Tibial artery (tissue), 4 donors: ENCODE measurements at regions not wholly inside any gene's neighbourhood (a gene's known extent, or its start where the extent isn't known, plus 50 kb on each side); places are given as distances from the start of the nearest gene placed in this dataset.

ENCODE experiments used
- DNase-seq, 2 donors: peaks; one replicate each; pipeline ENCODE4 v3.0.0-alpha.2; 2019
- H3K27ac ChIP-seq, 2 donors: fragments of 200-600 bp; sonication (generic) in 1 of 2; 1 replicate in 1 of 2; 2 replicates in 1 of 2; pipeline ENCODE4 v1.5.1; 2018 to 2019; ENCODE audit warnings: mild to moderate bottlenecking in 1 of 2
- H3K27me3 ChIP-seq, 2 donors: fragments of 200-600 bp; sonication (generic) in 1 of 2; one replicate each; pipeline versions ENCODE4 v1.5.1 to v1.6.0; 2016 to 2019
- H3K36me3 ChIP-seq, 3 donors: fragments of 200-600 bp; sonication (generic) in 2 of 3; one replicate each; pipeline ENCODE4 v1.5.1; 2016 to 2019; ENCODE audit warnings: mild to moderate bottlenecking in 2 of 3
- H3K4me1 ChIP-seq, 4 donors: fragments of 200-600 bp; sonication (generic) in 2 of 4; 1 replicate in 3 of 4; 2 replicates in 1 of 4; pipeline ENCODE4 v1.5.1; 2016 to 2019
- H3K4me3 ChIP-seq, 2 donors: fragments of 200-600 bp; sonication (generic) in 1 of 2; 1 replicate in 1 of 2; 2 replicates in 1 of 2; pipeline ENCODE4 v1.5.1; 2018 to 2019; ENCODE audit warnings: mild to moderate bottlenecking in 2 of 2
- H3K9me3 ChIP-seq, 3 donors: fragments of 200-600 bp; sonication (generic) in 1 of 3; one replicate each; pipeline ENCODE4 v1.5.1; 2016 to 2019
- CTCF ChIP-seq, 2 experiments: fragments of 200-600 bp in 1 of 2; fragments of 450-650 bp in 1 of 2; IDR thresholded peaks; one replicate each; pipeline ENCODE4 v1.5.1; 2017 to 2019; ENCODE audit warnings: antibody characterized with exemption in 2 of 2, mild to moderate bottlenecking in 1 of 2, moderate library complexity in 1 of 2
- intact Hi-C: fragments of 100-400 bp; cut with DNase I; formaldehyde crosslinking; loops from one replicate; pipeline ENCODE4 v1.15.0; 2023; ENCODE audit warnings: low total_unique reads

- Histone ChIP-seq H3K4me3 (no peak overlapping the region), H3K9me3 (no peaks in the 10 kb centered on the region), H3K27ac (no peak overlapping the region), H3K36me3 (no peaks in the 10 kb centered on the region), H3K4me1 (peaks cover 0 to 10% (median 4%) of the 10 kb centered on the region in 4 donors), H3K27me3 (no peaks in the 10 kb centered on the region)
- peak; percentile 60 to 65 for TF ChIP-seq CTCF (IDR thresholded peaks at IDR 0.05)
- DNase-seq = peak in 1 of 2 donors; percentile 44
- intact Hi-C loops = loop anchor here (2.0 to 10.0 kb wide), 3 partner anchors 219 to 413 kb away; no protein-coding TSS in a partner anchor
Measured at GRCh38 chr3:102224171-102224570, 210.6 kb upstream of the ZPLD1 start.

- no peak overlapping the region for H3K27ac ChIP-seq
- no peaks in the 10 kb centered on the region for H3K27me3 ChIP-seq
- H3K36me3 ChIP-seq = no peaks in the 10 kb centered on the region
- intact Hi-C loops = loop anchor here (2.0 to 10.0 kb wide), 3 partner anchors 220 to 414 kb away; no protein-coding TSS in a partner anchor
- H3K4me3 ChIP-seq = no peak overlapping the region
- no peaks in the 10 kb centered on the region for H3K9me3 ChIP-seq
- TF ChIP-seq CTCF (IDR thresholded peaks at IDR 0.05) = no peak
- H3K4me1 ChIP-seq = peaks cover 0 to 12% (median 5%) of the 10 kb centered on the region in 4 donors
- no peak for DNase-seq
Measured at GRCh38 chr3:102225005-102225404, 209.8 kb upstream of the ZPLD1 start.

GRCh38 chr3:102225407-102226132 lies 209.2 kb upstream of the ZPLD1 start:
- TF ChIP-seq CTCF (IDR thresholded peaks at IDR 0.05) = peak; percentile 56 to 81

GRCh38 chr3:102226463-102226862 lies 208.4 kb upstream of the ZPLD1 start:
- DNase-seq = no peak
- intact Hi-C loops = loop anchor here (10.0 kb wide), 2 partner anchors 222 to 372 kb away; no protein-coding TSS in a partner anchor
- peaks cover 0 to 12% (median 5%) of the 10 kb centered on the region in 4 donors for H3K4me1 ChIP-seq

More at GRCh38 chr3:102225407-102226132, 209.2 kb upstream of the ZPLD1 start:
- Histone ChIP-seq H3K4me3 (no peak overlapping the region), H3K36me3 (no peaks in the 10 kb centered on the region), H3K9me3 (no peaks in the 10 kb centered on the region), H3K4me1 (peaks cover 0 to 12% (median 5%) of the 10 kb centered on the region in 4 donors), H3K27ac (no peak overlapping the region), H3K27me3 (no peaks in the 10 kb centered on the region)
- no peak for DNase-seq
- intact Hi-C loops = loop anchor here (2.0 to 10.0 kb wide), 3 partner anchors 221 to 415 kb away; no protein-coding TSS in a partner anchor

GRCh38 chr3:102229062-102229655 lies 205.7 kb upstream of the ZPLD1 start:
- peak; percentile 78 to 83 for DNase-seq
- no peaks in the 10 kb centered on the region for H3K27me3 ChIP-seq
- peak; percentile 87 to 96 for TF ChIP-seq CTCF (IDR thresholded peaks at IDR 0.05)
- H3K9me3 ChIP-seq = no peaks in the 10 kb centered on the region
- peaks cover 0 to 12% (median 5%) of the 10 kb centered on the region in 4 donors for H3K4me1 ChIP-seq
- H3K27ac ChIP-seq = no peak overlapping the region
- no peak overlapping the region for H3K4me3 ChIP-seq
- H3K36me3 ChIP-seq = no peaks in the 10 kb centered on the region
- intact Hi-C loops = loop anchor here (10.0 kb wide), 2 partner anchors 224 to 374 kb away; no protein-coding TSS in a partner anchor

More at GRCh38 chr3:102226463-102226862, 208.4 kb upstream of the ZPLD1 start:
- TF ChIP-seq CTCF (IDR thresholded peaks at IDR 0.05) = no peak
- no peak overlapping the region for H3K4me3 ChIP-seq
- no peaks in the 10 kb centered on the region for H3K27me3 ChIP-seq
- H3K27ac ChIP-seq = no peak overlapping the region
- H3K9me3 ChIP-seq = no peaks in the 10 kb centered on the region
- H3K36me3 ChIP-seq = no peaks in the 10 kb centered on the region
